Epithelial cell of proximal tubule (primary cell): ENCODE measurements at regions not wholly inside any gene's neighbourhood (a gene's known extent, or its start where the extent isn't known, plus 50 kb on each side); places are given as distances from the start of the nearest gene placed in this dataset.

ENCODE experiments used
- DNase-seq: peaks from one replicate; pipeline ENCODE4 v3.0.0-alpha.2; 2011; ENCODE audit warnings: low read depth
- H3K4me3 ChIP-seq: 2 replicates; pipeline ENCODE4 v1.5.1; 2011; ENCODE audit warnings: low read depth, mild to moderate bottlenecking, low read length
- TF ChIP-seq, protein P1 (sequence below): conservative IDR thresholded peaks from 2 replicates; pipeline ENCODE4 v1.5.1; 2012; ENCODE audit warnings: low read depth, mild to moderate bottlenecking, low read length

GRCh38 chr4:177052211-177052934, 257.3 kb upstream of the NEIL3 start:
- no peak for DNase-seq
- TF ChIP-seq, protein P1, sequence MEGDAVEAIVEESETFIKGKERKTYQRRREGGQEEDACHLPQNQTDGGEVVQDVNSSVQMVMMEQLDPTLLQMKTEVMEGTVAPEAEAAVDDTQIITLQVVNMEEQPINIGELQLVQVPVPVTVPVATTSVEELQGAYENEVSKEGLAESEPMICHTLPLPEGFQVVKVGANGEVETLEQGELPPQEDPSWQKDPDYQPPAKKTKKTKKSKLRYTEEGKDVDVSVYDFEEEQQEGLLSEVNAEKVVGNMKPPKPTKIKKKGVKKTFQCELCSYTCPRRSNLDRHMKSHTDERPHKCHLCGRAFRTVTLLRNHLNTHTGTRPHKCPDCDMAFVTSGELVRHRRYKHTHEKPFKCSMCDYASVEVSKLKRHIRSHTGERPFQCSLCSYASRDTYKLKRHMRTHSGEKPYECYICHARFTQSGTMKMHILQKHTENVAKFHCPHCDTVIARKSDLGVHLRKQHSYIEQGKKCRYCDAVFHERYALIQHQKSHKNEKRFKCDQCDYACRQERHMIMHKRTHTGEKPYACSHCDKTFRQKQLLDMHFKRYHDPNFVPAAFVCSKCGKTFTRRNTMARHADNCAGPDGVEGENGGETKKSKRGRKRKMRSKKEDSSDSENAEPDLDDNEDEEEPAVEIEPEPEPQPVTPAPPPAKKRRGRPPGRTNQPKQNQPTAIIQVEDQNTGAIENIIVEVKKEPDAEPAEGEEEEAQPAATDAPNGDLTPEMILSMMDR: no peak
- no peak overlapping the region for H3K4me3 ChIP-seq

- TF ChIP-seq, protein P1: no peak
- H3K4me3 ChIP-seq: no peak overlapping the region
- no peak for DNase-seq
Observed at GRCh38 chr4:177057186-177057585, 252.5 kb upstream of the NEIL3 start.

DNA sequence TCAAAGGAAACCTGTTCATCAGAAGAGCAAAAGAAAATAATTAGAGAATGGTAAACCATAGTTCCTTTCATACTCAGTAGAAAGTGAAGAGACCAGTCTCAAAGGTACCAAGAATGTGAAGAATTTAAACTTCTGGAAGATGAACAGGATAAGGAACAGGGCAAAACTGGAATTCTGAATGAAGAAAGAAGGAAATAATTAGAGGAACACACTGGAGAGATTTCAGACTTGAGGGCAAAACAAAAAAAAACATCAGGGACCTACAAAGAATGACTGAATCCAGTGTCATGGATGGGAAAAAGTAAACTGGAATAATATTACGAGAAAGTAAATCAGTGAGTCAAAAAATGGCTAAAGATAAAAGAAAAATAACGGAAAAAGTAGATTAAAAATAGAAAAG, 245.6 kb upstream of the NEIL3 start:
- no peak for DNase-seq
- TF ChIP-seq, protein P1: no peak
- no peak overlapping the region for H3K4me3 ChIP-seq

DNA sequence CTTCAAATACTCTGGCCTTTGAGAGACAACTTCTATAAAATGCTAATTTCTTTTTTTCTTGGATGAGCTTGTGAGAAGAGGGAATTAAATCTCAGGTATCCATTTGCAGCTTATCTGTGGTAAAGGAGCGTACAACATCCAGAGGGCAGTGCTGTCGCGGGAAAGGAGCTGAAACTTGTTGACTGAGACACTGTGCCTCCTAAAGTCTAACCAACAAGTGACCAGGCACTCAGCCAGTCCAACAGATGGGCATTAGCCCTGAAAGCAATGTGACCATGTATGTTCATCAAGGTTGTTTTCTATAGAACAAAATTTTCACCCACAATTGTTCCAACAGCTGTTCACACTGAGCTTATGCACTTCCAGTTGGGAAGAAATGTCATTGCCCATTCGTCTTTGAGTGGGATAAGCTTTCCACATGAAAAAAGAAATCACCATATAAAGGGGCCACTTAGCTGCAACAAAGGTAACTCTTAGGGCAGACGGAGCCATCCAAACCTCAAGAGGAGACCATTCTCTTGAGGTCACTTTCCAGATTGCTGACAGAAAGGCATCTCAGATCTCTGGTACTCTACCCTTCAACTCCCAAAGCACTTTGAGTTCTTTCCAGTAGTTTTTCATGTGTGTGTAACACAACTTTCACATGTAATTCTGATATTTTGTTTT, 244.8 kb upstream of the NEIL3 start:
- no peak for DNase-seq
- no peak overlapping the region for H3K4me3 ChIP-seq
- TF ChIP-seq, protein P1: no peak

- TF ChIP-seq, protein P1: no peak
- no peak overlapping the region for H3K4me3 ChIP-seq
- DNase-seq: no peak
Observed at GRCh38 chr4:177066746-177067145, 242.9 kb upstream of the NEIL3 start.

GRCh38 chr4:177070533-177071058, 239.1 kb upstream of the NEIL3 start:
- no peak for DNase-seq
- no peak overlapping the region for H3K4me3 ChIP-seq
- TF ChIP-seq, protein P1: no peak
